HFFc6 (cell line): ENCODE measurements at regions not wholly inside any gene's neighbourhood (a gene's known extent, or its start where the extent isn't known, plus 50 kb on each side); places are given as distances from the start of the nearest gene placed in this dataset.

Experiments used
- DNase-seq: peaks from one replicate; pipeline ENCODE4 v3.0.0-alpha.2; 2018
- H3K27ac Mint-ChIP-seq: 2 replicates; pipeline ENCODE4 v1.8.0; 2020; ENCODE audit warnings: mild to moderate bottlenecking, mixed read lengths
- H3K27me3 Mint-ChIP-seq: 2 replicates; pipeline ENCODE4 v1.8.0; 2021; ENCODE audit warnings: mild to moderate bottlenecking, moderate library complexity, mixed read lengths; ENCODE audit not compliant: insufficient read depth
- H3K36me3 Mint-ChIP-seq: 2 replicates; pipeline ENCODE4 v1.8.0; 2021; ENCODE audit warnings: low read depth, mixed read lengths
- H3K4me1 Mint-ChIP-seq: 2 replicates; pipeline ENCODE4 v1.8.0; 2020; ENCODE audit warnings: low read depth, mixed read lengths
- H3K4me3 Mint-ChIP-seq: 2 replicates; pipeline ENCODE4 v1.8.0; 2020; ENCODE audit warnings: mild to moderate bottlenecking, moderate library complexity, mixed read lengths
- H3K9me3 Mint-ChIP-seq: 2 replicates; pipeline ENCODE4 v1.8.0; 2020; ENCODE audit warnings: mild to moderate bottlenecking, mixed read lengths
- TF ChIP-seq, protein P1 (sequence below): fragments of 200-600 bp; sonication (generic); IDR thresholded peaks from 2 replicates; pipeline ENCODE4 v1.5.0; 2021; ENCODE audit warnings: antibody characterized with exemption, mild to moderate bottlenecking

DNA sequence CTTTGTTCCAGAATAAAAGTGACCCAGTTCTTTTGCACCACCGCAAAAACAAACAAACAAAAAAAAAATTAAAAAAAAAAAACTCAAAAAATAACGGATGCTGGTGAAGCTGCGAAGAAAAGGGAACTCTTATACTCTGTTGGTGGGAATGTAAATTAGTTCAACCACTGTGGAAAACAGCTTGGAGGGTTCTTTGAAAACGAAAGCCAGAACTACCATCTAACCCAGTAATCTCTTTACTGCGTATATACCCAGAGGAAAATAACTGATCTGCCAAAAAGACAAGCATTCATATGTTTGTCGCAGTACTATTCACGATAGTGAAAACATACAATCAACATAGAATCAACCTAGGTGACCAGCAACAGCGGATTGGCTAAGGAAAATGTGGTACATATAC, 298.9 kb upstream of the CBLB start:
- no peaks in the 10 kb centered on the region for H3K27me3 Mint-ChIP-seq

DNA sequence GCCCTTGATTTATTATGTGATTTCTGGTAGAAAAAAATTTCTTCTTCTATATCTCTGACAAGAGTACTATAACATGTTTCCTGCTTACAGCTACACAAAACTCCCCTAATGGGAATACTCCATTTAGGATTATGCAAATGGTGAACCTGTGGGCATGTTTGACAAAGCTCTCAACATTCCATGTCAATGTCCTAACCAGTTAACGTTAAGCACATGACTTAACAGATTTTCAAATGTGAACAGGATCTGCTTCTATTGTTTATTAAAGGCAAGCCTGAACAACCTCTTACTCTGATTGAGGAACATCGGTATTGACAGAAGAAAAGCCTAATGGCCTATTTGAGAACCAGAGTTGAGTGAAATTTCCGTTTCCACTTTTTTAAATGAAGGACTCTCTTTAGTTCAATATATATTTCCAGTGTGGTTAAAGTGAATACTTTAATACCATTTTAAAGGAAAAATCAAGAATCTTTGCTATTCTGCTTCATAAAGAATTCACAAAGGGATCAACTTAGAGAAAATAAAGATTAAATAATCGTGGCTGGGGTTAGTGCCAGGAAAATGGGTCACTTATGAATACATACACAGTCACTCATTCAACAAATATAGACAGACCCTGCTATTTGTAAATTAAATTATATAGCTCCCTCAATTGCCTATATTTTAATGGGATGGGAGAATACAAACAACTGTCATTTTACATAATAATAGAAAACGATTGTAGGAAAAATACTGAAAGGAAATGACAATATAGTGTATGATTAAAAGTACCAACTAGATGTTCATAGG, 300.3 kb upstream of the CBLB start:
- Mint-ChIP-seq H3K4me3 (no peak overlapping the region), H3K27me3 (no peaks in the 10 kb centered on the region), H3K36me3 (no peaks in the 10 kb centered on the region), H3K9me3 (no peaks in the 10 kb centered on the region), H3K4me1 (no peaks in the 10 kb centered on the region), H3K27ac (no peak overlapping the region)
- TF ChIP-seq, protein P1, sequence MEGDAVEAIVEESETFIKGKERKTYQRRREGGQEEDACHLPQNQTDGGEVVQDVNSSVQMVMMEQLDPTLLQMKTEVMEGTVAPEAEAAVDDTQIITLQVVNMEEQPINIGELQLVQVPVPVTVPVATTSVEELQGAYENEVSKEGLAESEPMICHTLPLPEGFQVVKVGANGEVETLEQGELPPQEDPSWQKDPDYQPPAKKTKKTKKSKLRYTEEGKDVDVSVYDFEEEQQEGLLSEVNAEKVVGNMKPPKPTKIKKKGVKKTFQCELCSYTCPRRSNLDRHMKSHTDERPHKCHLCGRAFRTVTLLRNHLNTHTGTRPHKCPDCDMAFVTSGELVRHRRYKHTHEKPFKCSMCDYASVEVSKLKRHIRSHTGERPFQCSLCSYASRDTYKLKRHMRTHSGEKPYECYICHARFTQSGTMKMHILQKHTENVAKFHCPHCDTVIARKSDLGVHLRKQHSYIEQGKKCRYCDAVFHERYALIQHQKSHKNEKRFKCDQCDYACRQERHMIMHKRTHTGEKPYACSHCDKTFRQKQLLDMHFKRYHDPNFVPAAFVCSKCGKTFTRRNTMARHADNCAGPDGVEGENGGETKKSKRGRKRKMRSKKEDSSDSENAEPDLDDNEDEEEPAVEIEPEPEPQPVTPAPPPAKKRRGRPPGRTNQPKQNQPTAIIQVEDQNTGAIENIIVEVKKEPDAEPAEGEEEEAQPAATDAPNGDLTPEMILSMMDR, result no peak
- DNase-seq, result no peak

More for the DNA sequence above, 298.9 kb upstream of the CBLB start:
- DNase-seq, result no peak
- TF ChIP-seq, protein P1, result no peak
- Mint-ChIP-seq H3K4me3 (no peak overlapping the region), H3K4me1 (no peaks in the 10 kb centered on the region), H3K9me3 (no peaks in the 10 kb centered on the region; the same call in 1 of the 2 replicates), H3K36me3 (no peaks in the 10 kb centered on the region; the same call in 1 of the 2 replicates), H3K27ac (no peak overlapping the region)

DNA sequence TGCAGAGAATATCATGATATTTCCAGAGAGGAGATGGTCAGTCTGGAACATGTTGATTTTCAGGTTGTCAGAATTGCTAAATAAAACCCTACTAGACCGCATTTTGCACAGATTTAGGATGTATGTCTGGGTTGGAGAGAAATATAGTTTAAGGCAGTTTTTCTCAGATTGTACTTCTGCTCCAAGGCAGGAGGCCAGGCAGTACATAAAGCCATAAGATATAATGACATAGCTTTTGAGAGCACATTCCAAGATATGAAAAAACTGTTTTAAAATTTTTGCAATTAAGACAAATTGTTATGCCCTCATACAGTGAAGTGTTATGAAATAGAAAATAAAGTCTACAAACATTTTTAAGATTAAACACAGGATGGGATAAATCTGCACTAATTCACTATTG, 301.8 kb upstream of the CBLB start:
- Mint-ChIP-seq H3K9me3 (no peaks in the 10 kb centered on the region), H3K36me3 (no peaks in the 10 kb centered on the region), H3K4me1 (no peaks in the 10 kb centered on the region), H3K27me3 (no peaks in the 10 kb centered on the region), H3K27ac (no peak overlapping the region), H3K4me3 (no peak overlapping the region)
- DNase-seq, result no peak
- TF ChIP-seq, protein P1, result no peak

DNA sequence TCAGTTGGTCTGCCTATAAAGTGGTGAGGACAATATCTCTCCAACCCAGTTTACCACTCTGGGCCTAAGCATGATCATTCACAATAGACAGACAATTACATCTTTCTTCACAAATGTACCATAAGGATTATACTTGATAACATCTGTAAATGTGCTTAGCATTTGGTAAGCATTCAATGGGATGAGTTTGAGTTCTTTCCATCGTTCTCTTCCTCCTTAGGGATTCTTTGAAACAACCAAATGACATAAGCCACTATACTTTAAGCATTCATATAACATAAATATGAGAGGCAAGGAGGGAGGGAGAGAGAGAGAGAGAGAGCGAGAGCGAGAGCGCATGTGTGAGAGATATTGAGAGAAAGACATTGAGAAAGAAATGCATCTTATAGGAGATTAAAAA, 303.3 kb upstream of the CBLB start:
- no peak overlapping the region for H3K27ac Mint-ChIP-seq
- no peak overlapping the region for H3K4me3 Mint-ChIP-seq
- H3K4me1 Mint-ChIP-seq, result no peaks in the 10 kb centered on the region
- H3K9me3 Mint-ChIP-seq, result no peaks in the 10 kb centered on the region
- H3K27me3 Mint-ChIP-seq, result no peaks in the 10 kb centered on the region
- no peak for DNase-seq
- H3K36me3 Mint-ChIP-seq, result no peaks in the 10 kb centered on the region
- TF ChIP-seq, protein P1, result no peak

DNA sequence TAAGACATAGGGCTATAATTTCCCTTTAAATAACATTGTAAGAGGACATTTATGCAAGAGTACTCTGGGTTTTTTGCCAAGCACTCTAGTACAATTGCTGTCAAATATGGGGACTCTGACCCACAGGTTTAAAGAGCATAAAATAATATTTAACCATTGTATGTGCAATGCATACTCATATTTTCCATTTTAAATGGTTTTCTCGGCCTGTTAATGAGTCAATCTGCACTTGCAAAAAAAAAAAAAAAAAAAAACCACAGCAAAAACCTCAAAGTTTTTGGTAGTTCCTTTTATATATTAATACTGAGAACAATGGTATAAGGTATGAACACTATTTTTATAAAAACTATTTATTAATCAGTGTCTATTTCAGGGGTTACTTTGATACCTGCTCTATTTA, 304.0 kb upstream of the CBLB start:
- no peak overlapping the region for H3K27ac Mint-ChIP-seq
- no peak overlapping the region for H3K4me3 Mint-ChIP-seq
- H3K9me3 Mint-ChIP-seq, result no peaks in the 10 kb centered on the region
- TF ChIP-seq, protein P1, result no peak
- H3K4me1 Mint-ChIP-seq, result no peaks in the 10 kb centered on the region
- no peaks in the 10 kb centered on the region for H3K27me3 Mint-ChIP-seq
- DNase-seq, result no peak
- H3K36me3 Mint-ChIP-seq, result no peaks in the 10 kb centered on the region
